ENCODE measurements at regions not wholly inside any gene's neighbourhood (a gene's known extent, or its start where the extent isn't known, plus 50 kb on each side); places are given as distances from the start of the nearest gene placed in this dataset.
A peak's percentile ranks its signal among the peaks of the same experiment; 100 is the strongest.
"Not testable (repeated sequence)": the region's sequence is repeated elsewhere in the genome, so short reads cannot be mapped to it uniquely, and the experiment has no call there.

DNA sequence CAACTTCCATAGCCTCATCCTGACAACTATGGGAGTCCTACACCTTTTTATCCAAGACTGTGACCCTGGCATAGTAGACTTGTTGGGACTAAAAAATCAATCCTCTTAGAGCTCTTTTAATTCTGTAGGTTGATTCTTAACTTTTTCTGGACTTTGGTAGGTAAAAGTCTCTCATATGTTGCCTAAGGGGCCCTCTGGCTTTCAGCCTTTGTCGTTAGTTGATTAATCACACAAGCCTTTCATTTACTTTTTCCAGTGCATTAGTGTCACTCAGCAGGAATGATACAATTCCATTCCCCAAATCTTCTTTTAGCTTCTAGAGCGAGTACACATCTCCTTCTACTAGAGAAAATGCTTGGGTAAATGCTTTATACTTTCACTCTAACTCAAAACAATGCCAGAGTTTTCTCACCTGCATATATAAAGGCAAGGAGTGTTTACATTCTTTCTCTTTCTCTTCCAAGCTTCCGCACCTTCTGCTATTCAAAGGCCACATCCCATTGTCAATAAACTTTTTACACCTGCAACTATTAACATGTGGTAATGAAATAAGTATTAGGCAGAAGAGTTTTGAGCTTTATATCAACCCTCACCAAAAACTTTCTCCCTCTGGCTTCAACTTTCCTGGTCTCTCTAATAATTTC, 516.6 kb downstream of the FAM181B start:
- DNase-seq (ENCODE audit: low read depth, low spot score), result no peak

DNA sequence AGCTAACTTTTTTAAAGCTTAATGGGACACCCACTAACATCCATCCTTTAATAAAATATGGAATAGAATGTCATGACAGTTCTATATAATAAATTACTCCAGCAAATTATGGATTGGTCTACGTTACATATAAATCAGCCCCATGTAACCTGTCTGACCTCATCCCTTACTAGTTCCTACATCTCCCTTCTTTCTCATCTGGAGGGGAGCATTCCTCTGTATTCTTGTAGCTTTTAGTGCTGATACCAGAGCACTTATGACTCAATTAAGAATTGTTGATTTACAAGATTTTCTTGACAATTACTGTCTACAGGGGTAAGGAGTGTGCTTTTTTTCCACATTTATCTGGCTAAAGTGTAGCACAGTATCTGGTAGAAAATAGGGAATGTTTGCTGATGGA, 523.7 kb downstream of the FAM181B start:
- no peak for DNase-seq (ENCODE audit: low read depth, low spot score)

DNA sequence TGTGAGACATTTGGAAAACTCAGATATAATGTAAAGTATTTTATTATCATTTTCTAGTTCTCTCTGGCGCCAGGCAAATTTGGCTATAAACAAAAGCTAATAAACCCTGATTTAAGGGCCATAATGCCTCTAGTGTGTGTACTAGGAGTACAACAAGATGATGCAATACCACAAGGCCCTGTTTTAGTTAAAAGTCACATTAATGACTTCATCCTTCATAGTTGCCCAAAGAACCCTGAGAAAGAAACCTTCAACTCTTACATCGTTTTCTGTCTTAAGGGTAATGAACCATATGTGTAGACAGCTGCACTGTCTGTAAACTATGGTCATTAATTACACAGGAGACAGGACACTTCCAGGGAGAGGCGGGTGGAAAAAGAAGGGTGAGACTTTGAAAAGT, 538.4 kb downstream of the FAM181B start:
- no peak for DNase-seq (ENCODE audit: low read depth, low spot score)

DNA sequence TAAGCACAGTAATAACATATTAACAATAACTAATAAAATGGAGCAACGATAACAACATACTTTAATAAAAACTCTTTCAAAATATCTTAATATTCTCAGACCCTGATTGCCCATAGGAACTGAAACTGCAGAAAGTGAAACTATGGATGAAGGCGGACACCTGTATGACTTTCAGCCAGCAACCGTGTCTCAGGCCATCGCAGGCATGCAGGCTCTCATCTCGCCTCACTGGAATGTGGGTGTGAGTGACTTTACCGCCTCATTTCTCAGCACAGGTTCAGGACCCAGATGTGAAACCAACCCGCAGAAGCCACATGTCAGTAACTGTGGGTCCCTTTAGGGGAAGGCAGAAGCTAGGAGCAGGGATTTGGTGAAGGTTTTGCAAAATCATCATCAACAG, 539.1 kb downstream of the FAM181B start:
- no peak for DNase-seq (ENCODE audit: low read depth, low spot score)

DNA sequence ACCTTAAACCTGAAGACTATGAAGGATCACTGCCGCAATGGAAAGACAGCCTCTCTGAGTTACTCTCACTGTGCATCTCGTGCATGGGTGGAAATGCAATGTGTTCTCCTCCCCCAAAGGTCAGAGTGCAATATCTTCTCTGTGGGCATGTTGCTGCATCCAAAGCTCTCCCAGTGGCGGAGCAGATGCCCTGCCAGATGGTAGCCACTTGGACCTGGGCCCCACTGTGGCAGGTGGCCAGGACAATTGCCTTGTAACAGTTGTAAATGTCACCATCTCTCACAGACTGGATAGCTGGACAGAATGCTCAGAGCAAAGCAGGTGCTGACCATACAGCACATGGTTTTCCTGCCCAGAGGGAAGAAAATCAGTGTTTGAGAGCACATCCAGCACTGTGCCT, 542.0 kb downstream of the FAM181B start:
- no peak for DNase-seq (ENCODE audit: low read depth, low spot score)

DNA sequence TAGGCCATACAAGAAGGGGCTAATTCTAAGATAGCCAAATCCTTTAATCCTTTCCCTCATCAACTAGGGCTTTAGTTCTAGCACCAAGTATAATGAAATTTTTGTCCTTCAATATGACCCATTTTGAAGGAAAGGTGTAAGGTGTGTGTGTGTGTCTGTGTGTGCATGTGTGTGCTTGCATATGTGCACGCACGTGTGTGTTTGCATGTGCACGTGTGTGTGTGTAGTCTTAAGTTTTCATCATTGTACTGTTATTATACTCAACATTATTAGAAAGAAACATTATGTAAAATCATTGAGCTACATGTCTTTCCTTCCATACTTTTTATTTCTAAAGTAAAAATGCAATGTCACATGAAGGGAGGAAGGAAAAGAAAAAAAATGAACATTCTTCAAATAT, 547.7 kb downstream of the FAM181B start:
- DNase-seq (ENCODE audit: low read depth, low spot score), result no peak

DNA sequence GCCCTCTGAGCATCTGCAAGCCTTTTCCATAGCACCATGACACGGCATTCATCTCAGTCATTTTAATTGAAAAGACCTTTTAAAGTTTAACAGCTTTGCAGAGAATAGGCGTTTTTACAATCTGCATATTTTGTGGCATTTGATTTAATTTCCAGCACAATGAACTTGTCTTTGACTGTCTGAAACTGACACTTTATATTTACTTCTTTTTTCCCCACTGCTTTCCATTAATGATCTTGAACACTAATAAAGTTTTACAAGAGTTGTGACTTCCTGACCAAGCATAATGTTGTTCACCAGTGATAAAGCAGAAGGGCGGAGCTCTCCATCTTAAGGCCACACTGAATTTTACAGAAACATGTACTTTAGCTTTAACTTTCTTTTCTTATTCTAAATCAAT, 548.7 kb downstream of the FAM181B start:
- DNase-seq (ENCODE audit: low read depth, low spot score), result no peak

DNA sequence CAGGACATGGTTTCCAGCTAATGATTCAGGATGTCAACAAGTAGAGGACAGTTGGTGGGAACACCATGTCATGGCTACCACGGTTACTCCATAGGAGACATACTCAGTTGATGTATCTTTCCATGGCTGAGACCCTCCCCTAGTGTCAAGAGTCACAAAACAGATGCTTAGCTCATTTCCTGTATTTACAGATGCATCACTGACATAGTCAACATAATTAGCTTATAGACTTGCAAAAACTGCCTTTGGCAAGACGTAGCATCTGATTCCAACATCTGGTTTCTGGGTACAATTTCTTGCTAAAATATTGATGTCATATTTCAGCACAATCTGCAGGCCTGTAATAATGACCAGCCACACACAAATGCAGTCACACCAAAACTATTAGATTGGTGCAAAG, 550.3 kb downstream of the FAM181B start:
- no peak for DNase-seq (ENCODE audit: low read depth, low spot score)

DNA sequence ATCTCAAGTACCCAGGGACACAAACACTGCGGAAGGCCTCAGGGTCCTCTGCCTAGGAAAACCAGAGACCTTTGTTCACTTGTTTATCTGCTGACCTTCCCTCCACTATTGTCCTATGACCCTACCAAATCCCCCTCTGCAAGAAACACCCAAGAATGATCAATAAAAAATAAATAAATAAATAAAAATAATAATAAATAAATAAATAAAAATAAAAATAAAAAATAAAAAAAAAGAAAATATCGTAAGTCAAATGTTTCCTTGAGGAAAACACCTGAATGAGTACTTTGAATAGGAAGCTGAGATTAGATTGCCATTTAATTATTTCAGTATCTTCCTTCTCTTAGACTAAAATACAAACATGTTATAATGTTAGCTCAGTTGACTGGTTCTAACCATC, 551.0 kb downstream of the FAM181B start:
- DNase-seq (ENCODE audit: low read depth, low spot score), result not testable (repeated sequence)

DNA sequence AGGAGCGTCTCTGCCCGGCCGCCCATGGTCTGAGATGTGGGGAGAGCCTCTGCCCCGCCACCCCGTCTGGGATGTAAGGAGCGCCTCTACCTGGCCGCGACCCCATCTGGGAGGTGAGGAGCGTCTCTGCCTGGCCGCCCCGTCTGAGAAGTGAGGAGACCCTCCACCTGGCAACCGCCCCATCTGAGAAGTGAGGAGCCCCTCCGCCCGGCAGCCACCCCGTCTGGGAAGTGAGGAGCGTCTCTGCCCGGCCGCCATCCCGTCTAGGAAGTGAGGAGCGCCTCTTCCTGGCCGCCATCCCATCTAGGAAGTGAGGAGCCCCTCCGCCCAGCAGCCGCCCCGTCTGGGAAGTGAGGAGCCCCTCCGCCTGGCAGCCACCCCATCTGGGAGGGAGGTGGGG, 551.9 kb downstream of the FAM181B start:
- not testable (repeated sequence) for DNase-seq (ENCODE audit: low read depth, low spot score)

DNA sequence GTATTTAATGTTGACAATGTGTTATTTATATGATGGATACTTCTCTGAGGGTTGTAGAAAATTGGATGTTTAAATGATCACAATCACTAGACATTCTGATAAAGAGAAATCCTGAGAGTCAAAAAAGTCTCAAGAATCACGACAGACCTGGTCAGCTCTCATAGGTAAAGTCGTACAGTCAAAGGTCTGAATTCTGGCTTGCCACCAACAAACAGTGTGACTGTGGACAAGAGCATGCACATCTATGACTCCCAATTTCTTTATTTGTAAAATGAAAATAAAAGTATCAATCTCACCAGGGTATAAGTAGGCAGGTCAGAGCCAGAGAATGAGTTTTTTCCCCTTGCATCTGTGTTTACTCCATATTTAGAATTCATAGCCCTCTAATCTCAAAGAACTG, 556.7 kb downstream of the FAM181B start:
- DNase-seq (ENCODE audit: low read depth, low spot score), result no peak

DNA sequence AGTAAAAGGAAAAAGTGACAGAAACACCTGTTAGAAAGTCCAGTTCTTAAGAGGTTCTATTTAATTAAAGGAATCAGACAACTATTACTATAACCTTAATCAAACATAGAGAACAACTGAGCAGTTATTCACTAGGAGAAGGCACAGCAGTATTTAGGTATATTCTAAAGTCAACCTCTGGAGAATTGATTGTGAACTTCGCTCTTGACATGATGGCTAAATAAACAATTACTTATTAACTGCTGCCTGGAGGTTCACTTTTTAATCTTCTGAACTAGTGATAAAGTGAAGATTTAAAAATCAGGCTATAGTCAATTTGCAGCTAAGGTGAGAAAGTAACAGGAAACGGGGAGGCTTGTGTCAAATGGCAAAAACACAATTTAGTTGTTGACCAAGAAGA, 557.3 kb downstream of the FAM181B start:
- DNase-seq (ENCODE audit: low read depth, low spot score), result no peak

DNA sequence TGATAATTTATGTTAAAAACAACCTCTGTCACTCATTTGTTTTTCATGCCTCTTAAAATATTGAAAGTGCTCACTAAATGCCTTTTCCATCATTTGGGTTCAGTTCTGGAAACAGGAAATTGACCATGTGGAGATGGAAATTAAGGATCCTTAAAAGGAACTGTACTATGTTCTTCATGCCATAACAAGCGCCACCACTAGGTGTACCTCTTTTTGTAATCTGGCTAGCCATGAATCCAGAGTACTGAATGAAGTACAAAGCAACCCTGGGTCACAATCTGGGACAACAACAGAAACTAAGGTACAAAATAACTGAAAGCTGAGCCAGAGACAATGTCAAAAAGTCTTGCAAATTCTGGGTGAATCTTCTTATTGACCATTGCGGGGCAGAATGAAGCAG, 559.1 kb downstream of the FAM181B start:
- no peak for DNase-seq (ENCODE audit: low read depth, low spot score)

DNA sequence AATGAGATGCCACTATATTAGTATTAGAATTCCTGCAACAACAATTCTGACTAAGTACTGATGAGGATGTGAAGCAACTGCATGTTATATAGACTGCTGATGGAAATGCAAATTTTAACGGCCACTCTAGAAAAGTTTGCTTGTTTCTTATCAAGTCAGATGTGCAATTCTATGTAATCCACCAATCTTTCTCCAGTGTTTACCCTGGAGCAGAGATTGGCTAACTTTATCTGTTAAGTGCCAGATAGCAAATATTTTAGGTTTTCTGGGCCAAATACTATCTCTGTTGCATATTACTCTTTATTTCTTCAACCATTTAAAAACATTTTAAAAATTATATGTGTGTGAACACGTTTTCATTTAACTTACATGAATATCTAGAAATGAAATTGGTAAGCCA, 586.9 kb downstream of the FAM181B start:
- no peak for DNase-seq (ENCODE audit: low read depth, low spot score)

DNA sequence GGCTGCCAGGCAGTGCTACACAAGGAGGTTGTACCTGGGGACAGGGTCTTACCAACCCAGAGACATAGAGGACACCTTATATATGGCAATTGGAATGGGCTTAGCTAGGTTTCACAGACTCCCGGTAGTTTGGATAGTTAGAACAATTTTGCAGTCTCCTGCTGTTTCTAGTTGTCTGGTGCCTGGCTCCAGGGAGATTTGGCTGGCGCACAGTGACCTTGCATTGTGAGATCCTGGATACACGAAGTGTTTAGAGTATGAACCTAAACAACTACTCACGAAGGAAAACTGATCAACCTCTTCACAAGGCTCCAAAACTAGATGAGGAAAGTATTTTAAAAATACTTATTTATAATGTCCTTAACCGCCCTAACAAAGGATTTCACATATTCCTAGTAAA, 614.7 kb downstream of the FAM181B start:
- no peak for DNase-seq (ENCODE audit: low read depth, low spot score)

DNA sequence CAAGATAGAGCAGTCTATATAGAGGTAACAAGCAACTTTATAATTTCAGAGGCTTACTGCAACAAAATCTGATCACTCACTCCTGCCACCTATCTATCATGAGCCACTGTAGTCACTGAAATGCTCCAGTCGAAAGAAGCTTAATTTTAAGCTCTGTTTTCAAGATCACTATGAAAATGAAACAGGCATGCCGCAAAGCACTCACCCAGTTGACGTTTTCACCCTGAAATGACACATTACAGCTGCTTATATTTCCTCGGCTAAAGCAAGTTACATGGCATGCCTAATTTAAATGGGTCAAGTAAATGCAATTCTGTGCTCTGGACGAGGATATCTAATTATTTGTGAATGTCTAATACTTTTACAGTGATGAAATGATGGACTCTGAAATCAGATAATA, 616.3 kb downstream of the FAM181B start:
- no peak for DNase-seq (ENCODE audit: low read depth, low spot score)

DNA sequence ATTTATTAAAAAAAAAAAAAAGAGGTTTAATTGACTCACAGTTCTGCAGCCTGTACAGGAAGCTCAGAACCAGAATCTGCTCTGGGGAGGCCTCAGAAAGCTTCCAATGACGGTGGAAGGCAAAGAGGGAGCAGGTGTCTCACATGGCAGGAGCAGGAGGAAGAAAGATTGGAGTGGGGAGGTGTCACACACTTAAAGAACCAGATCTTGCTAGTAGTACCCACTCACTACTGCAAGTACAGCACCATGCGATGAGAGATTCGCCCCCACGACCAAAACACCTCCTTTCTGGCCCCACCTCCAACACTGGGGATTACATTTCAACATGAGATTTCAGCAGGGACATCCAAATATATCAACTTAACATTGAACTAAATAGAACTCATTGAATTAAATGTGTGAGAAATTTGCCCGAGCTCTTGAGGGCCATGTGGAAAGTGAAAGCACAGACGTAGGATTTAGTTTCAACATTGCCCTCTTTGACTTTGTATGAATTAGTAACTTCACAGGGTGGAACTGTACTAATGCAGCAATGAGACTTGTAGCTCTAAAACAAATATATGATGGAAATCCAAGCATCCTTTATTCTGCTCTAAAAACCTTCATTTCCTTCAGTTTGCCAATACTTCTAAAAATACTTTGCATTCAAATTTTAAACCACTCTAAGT, 628.2 kb downstream of the FAM181B start:
- no peak for DNase-seq (ENCODE audit: low read depth, low spot score)

DNA sequence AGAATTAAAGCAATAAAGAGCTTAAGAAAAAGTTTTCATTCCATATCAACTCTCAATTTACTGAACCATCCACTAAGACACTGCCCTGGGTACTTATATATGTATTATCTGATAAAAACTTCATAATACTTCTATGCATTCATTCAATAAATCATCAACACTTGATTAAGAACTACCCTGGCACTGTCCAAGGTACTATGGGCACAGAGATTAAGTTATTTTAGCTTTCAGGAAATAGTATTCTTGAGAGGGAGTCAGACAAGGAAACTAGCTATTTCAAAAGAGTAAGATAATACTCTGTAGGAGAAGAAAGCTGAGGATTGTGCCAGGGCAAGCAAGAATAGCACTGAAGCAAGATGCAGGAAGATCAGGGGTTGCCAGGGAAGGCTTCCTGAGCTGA, 640.8 kb downstream of the FAM181B start:
- no peak for DNase-seq (ENCODE audit: low read depth, low spot score)

DNA sequence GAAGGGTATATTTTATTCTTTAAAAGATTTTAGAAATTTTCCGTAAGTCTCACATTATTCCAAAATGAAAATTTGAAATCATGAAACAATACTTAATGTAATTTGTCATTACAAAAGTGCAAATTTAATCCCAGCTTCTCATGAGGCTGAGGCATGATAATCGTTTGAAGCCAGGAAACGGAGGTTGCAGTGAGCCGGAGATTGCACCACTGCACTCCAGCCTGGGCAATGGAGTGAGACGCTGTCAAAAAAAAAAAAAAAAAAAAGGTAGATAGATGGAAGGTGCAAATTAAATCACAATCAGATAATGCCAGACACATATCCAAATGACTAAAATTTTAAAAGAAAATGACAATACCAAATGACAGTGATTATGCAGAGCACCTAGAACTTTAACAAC, 644.2 kb downstream of the FAM181B start:
- DNase-seq (ENCODE audit: low read depth, low spot score), result no peak

DNA sequence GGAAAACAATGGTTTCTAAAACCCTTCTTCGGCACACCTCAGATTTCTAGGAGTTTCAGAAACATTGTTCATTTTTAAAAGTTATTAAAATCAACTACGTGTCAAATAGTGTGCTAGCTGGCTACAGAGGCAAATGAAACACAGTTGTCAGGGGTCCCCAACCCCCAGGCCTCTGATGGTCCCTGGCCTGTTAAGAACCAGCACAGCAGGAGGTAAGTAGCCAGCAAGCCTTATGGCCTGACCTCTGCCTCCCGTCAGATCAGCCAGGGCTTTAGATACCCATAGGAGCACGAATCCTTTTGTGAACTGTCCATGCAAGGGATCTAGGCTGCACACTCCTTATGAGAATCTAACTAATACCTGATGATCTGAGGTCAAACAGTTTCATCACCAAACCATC, 648.2 kb downstream of the FAM181B start:
- no peak for DNase-seq (ENCODE audit: low read depth, low spot score)

DNA sequence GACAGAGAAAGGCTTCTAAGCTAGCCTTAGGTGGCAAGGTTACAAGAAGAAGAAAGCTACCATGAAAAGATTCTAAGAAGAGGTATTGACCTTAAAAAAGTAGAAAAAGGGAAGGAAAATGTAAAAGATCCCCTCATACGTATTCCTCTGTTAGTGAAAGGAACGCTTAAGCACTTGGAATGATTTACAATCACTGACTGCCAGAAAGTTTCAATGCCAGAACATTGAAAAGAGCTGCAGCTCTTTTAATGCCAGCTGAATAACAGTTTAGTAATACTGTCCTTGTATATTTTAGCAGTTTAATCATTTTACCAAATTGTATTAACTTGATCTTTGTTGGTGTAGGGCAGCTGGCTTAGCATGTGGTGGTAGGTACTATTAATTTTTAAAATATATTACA, 650.7 kb downstream of the FAM181B start:
- DNase-seq (ENCODE audit: low read depth, low spot score), result peak; percentile 13

DNA sequence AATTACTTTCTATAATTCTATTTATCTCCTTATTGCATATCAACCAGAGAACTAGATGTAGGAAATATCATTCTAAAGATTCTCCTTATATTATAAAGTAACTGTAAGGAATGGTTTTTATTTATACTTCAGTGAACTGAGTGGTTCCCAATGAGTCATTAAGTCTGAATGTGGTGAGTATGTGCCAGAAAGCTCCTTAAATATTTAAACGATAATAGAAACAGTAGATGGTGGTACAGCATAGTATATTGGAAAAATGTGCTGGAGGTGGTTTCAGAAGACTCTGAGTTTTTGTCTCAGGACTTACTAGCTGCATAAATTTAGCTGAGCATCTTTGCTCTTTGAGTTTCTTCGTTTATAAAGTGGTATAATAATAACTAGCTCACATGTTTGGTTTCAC, 653.5 kb downstream of the FAM181B start:
- peak; percentile 73 for DNase-seq (ENCODE audit: low read depth, low spot score)

DNA sequence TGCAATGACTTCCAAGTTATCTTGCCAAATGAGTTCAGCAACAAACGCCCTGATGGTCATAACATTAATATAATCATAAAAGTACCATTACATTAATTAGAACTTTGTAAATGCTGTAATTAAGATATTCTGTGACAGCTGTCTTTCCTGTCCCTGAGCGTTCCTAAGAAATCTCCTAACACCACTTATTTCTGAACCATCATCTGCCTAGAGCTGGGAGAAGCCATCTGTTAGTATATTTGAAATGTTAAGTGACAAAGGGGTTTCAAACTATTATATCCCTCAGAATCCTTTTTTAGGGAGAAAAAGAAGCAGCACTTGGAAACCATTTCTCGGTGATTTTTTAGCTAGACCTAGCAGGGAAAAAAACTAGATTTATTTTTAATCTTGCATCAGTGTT, 657.5 kb downstream of the FAM181B start:
- DNase-seq (ENCODE audit: low read depth, low spot score), result no peak

DNA sequence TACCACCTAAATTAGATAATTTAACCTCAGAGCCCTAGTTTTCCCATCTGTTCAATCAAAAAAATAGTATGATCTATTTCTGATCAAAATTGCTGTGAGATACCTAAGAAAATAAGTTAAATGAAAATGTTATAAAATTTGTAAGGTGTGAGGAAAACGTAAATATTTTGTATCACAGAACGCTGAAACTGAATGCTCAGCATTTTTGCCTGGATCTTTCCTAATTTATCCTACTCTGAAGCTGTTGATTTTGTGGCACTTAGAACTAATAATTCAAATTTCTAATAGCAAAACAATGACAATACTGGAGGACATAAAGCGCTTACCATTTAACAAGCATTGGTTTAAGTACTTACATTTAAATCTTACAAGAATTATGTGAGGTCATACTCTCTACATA, 674.2 kb downstream of the FAM181B start:
- DNase-seq (ENCODE audit: low read depth, low spot score), result no peak
